ENCODE measurements at regions not wholly inside any gene's neighbourhood (a gene's known extent, or its start where the extent isn't known, plus 50 kb on each side); places are given as distances from the start of the nearest gene placed in this dataset.

DNA sequence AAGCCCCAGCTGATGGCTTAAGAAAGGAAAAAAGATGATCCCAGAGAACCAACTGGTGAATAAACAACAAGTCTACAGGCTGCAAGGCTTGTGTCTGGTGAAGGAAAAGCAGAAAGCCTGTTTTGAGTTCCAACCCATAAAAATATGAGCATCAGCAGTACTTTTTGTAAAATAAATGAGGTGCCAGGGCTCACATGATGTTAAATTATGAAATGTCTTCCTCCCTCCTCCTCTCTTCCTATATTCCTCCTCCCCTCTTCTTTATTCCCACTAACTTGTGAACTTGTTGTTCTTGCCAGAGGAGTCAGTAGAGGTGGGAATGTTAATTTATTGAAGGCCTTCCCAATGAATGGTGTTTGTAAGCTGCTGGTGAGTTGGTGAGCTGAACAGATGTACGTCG, 212.2 kb upstream of the CDH11 start:
- TF ChIP-seq EZH2 (IDR thresholded peaks at IDR 0.05) = no peak
- TF ChIP-seq POLR2AphosphoS5 (IDR thresholded peaks at IDR 0.05; ENCODE audit: borderline replicate concordance, low read depth, low read length) = no peak
